MG63 (cell line): ENCODE measurements at regions not wholly inside any gene's neighbourhood (a gene's known extent, or its start where the extent isn't known, plus 50 kb on each side); places are given as distances from the start of the nearest gene placed in this dataset.
A peak's percentile ranks its signal among the peaks of the same experiment; 100 is the strongest.

Source experiments
- DNase-seq: peaks from one replicate; pipeline ENCODE4 v3.0.0-alpha.2; 2020
- H3K27me3 ChIP-seq: fragments of 250-450 bp; sonication (Bioruptor Pico); 2 replicates; pipeline ENCODE4 v1.5.1; 2020; ENCODE audit warnings: mild to moderate bottlenecking, moderate library complexity
- H3K36me3 ChIP-seq: fragments of 250-450 bp; sonication (Bioruptor Pico); 2 replicates; pipeline ENCODE4 v1.5.1; 2020; ENCODE audit warnings: mild to moderate bottlenecking, moderate library complexity
- H3K4me3 ChIP-seq: fragments of 250-450 bp; sonication (Bioruptor Pico); 2 replicates; pipeline ENCODE4 v1.5.1; 2020; ENCODE audit warnings: mild to moderate bottlenecking, moderate library complexity
- H3K9me3 ChIP-seq: fragments of 250-450 bp; sonication (Bioruptor Pico); 2 replicates; pipeline ENCODE4 v1.5.1; 2020; ENCODE audit warnings: mild to moderate bottlenecking, moderate library complexity

DNA sequence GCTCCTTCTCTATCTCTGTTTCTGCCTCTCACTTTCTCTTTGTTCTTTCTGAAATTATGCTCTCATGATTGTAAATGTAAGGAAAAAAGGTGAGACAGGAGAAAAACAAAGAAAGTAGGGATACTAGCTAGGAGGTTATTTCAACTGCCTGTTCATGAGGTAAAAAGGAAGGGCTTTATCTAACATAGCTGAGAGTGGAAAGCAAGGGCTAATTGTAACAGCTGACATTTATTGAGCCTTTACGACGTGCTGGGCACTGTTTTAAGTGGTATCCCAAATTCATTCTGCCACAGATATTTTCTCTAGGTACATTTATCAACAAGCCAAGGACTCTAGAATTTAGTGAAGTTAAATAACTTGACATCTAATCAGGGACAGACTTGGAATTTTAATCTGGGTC is 133.1 kb upstream of the GNPDA2 start:
- DNase-seq: no peak
- H3K4me3 ChIP-seq: no peak overlapping the region
- H3K27me3 ChIP-seq: no peaks in the 10 kb centered on the region
- H3K9me3 ChIP-seq: no peaks in the 10 kb centered on the region
- no peaks in the 10 kb centered on the region for H3K36me3 ChIP-seq

GRCh38 chr4:44848466-44848865 is 122.1 kb upstream of the GNPDA2 start:
- no peaks in the 10 kb centered on the region for H3K27me3 ChIP-seq
- H3K9me3 ChIP-seq: no peaks in the 10 kb centered on the region
- no peak overlapping the region for H3K4me3 ChIP-seq
- no peaks in the 10 kb centered on the region for H3K36me3 ChIP-seq
- no peak for DNase-seq

GRCh38 chr4:44845993-44846392 is 119.6 kb upstream of the GNPDA2 start:
- no peaks in the 10 kb centered on the region for H3K27me3 ChIP-seq
- no peak for DNase-seq
- no peak overlapping the region for H3K4me3 ChIP-seq
- no peaks in the 10 kb centered on the region for H3K36me3 ChIP-seq
- no peaks in the 10 kb centered on the region for H3K9me3 ChIP-seq

DNA sequence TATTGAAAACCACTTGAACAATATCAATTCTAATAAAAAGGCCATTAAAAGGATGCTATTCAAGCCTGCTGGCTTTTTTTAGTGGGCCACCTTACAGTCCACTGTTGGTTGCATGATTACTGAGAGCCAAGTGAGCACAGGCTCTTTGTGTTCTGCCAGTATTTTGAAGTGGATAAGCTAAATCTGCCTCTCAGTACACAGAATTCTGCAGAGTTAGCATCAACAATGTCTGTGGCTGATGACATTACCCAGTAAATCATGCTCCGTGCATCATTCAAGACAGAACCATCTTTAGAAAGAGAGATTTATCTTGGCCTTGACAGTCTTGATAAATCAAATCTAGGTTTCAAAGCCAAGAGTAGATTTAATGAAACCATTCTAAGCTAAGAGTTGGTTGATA is 119.0 kb upstream of the GNPDA2 start:
- H3K36me3 ChIP-seq: no peaks in the 10 kb centered on the region
- no peak overlapping the region for H3K4me3 ChIP-seq
- no peaks in the 10 kb centered on the region for H3K9me3 ChIP-seq
- no peak for DNase-seq
- no peaks in the 10 kb centered on the region for H3K27me3 ChIP-seq

GRCh38 chr4:44842531-44842930 is 116.2 kb upstream of the GNPDA2 start:
- Histone ChIP-seq H3K9me3 (no peaks in the 10 kb centered on the region), H3K36me3 (no peaks in the 10 kb centered on the region), H3K27me3 (no peaks in the 10 kb centered on the region), H3K4me3 (no peak overlapping the region)
- no peak for DNase-seq

DNA sequence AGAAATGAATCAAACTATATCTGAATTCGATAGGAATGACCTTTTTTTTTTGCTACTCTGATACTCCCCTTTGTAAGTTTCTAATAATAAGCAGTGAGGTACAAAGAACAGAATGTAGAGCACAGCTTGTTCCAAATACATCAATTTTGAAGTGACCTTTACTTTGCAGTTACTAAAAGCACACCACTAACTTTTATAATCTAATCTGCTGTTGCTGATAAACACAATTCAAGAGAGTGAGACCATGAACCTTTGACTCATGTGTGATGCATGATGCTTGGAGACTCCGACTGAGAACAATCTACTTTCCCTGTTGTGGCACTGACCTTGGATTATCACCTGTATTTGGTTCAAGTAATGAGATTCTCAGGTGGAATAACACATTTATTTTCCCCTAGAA is 91.6 kb upstream of the GNPDA2 start:
- Histone ChIP-seq H3K36me3 (no peaks in the 10 kb centered on the region), H3K27me3 (no peaks in the 10 kb centered on the region), H3K9me3 (no peaks in the 10 kb centered on the region), H3K4me3 (no peak overlapping the region)
- no peak for DNase-seq

DNA sequence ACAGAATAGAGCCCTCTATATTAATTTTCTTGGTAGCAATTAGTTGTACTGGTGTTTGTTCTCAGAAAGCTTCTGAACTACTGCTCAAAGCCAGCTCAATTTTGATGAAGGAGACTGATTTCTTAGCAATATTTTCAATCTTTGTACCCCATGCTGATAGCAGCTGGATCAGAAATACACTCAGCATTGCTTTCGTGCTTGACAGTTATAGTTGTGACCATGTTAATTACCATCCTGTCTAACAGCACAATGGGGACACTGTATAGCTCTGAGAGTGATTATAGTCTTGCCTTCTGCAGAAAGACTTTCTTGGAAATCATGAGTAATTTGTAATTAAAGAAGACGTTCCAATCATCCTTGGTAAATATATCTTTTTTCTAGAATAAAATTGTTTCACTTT is 79.7 kb upstream of the GNPDA2 start:
- no peaks in the 10 kb centered on the region for H3K27me3 ChIP-seq
- no peak for DNase-seq
- no peaks in the 10 kb centered on the region for H3K36me3 ChIP-seq
- no peak overlapping the region for H3K4me3 ChIP-seq
- H3K9me3 ChIP-seq: no peaks in the 10 kb centered on the region

DNA sequence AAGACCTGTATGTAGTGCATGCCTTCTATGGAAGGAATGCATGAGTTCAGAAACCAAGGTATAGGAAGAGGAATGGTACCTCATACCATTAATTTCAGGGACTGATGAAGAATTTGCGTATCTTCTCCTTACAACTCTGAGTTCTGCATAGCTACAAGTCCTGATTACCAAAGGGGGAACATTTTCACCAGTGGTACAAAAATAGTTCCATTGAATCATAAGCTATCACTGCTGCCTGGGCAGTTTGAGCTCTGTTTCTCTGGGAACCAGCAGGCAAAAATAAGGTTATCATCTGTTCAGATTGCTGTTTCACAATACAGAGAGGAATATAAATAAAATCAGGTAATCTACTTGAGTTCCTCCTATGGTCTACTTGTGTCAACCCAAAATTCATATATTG is 77.9 kb upstream of the GNPDA2 start:
- Histone ChIP-seq H3K36me3 (no peaks in the 10 kb centered on the region), H3K27me3 (no peaks in the 10 kb centered on the region), H3K4me3 (no peak overlapping the region), H3K9me3 (no peaks in the 10 kb centered on the region)
- DNase-seq: no peak

DNA sequence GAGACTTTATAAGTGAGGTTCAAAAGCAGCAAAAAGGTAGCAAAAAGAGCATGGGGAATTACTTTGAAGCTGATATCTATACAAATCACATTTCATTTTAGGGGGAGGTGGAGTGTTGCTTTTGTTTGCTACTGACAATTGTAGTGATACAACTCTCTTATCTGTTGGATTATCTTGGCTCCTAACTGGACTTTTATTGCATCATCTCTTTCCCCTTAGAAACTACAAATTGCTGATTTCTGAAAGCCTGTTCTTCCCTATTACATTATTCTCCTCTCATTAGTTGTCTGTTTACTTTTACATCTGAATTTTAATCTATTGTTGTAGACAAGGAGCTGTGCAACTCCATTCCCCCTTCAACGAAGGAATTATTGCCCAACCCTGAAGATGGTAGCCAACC is 75.0 kb upstream of the GNPDA2 start:
- Histone ChIP-seq H3K4me3 (no peak overlapping the region), H3K36me3 (no peaks in the 10 kb centered on the region), H3K27me3 (no peaks in the 10 kb centered on the region), H3K9me3 (no peaks in the 10 kb centered on the region)
- DNase-seq: no peak

- Histone ChIP-seq H3K27me3 (no peaks in the 10 kb centered on the region), H3K9me3 (no peaks in the 10 kb centered on the region), H3K36me3 (no peaks in the 10 kb centered on the region), H3K4me3 (no peak overlapping the region)
- no peak for DNase-seq
Observed at GRCh38 chr4:44791831-44792230, 65.5 kb upstream of the GNPDA2 start.

GRCh38 chr4:44777115-44777514 is 50.8 kb upstream of the GNPDA2 start:
- Histone ChIP-seq H3K36me3 (no peaks in the 10 kb centered on the region), H3K27me3 (no peaks in the 10 kb centered on the region), H3K4me3 (no peak overlapping the region), H3K9me3 (no peaks in the 10 kb centered on the region; the same call in 1 of the 2 replicates)
- DNase-seq: peak; percentile 15
